GM23338 (cell line): ENCODE measurements at regions not wholly inside any gene's neighbourhood (a gene's known extent, or its start where the extent isn't known, plus 50 kb on each side); places are given as distances from the start of the nearest gene placed in this dataset.
A peak's percentile ranks its signal among the peaks of the same experiment; 100 is the strongest.

Source experiments
- ATAC-seq: fragments of 200-7000 bp; cut with Tn5 transposase; 3 replicates; pipeline ENCODE4 v1.9.1; 2020
- DNase-seq: peaks from one replicate; pipeline ENCODE4 v3.0.0-alpha.2; 2015; ENCODE audit warnings: low spot score
- H2AFZ ChIP-seq: fragments of 200-600 bp; sonication (generic); 2 replicates; pipeline ENCODE4 v1.8.0; 2016; ENCODE audit warnings: antibody characterized with exemption, mild to moderate bottlenecking, moderate library complexity
- H3F3A ChIP-seq: fragments of 200-600 bp; sonication (generic); replicated peaks from 2 replicates; pipeline ENCODE4 v1.8.0; 2017; ENCODE audit warnings: antibody characterized with exemption, mixed run types, low read depth
- H3K27ac ChIP-seq: fragments of 200-600 bp; sonication (generic); 2 replicates; pipeline ENCODE4 v1.6.1; 2016; ENCODE audit warnings: low read depth
- H3K27me3 ChIP-seq: fragments of 200-600 bp; sonication (generic); 2 replicates; pipeline ENCODE4 v1.8.0; 2016; ENCODE audit warnings: mild to moderate bottlenecking, mixed run types, moderate library complexity; ENCODE audit not compliant: insufficient read depth
- H3K36me3 ChIP-seq: fragments of 200-600 bp; sonication (generic); 2 replicates; pipeline ENCODE4 v1.8.0; 2016; ENCODE audit warnings: mild to moderate bottlenecking; ENCODE audit not compliant: insufficient read depth
- H3K4me1 ChIP-seq: fragments of 200-600 bp; sonication (generic); 2 replicates; pipeline ENCODE4 v1.8.0; 2016; ENCODE audit warnings: mild to moderate bottlenecking, moderate library complexity; ENCODE audit not compliant: insufficient read depth
- H3K4me2 ChIP-seq: fragments of 200-600 bp; sonication (generic); 2 replicates; pipeline ENCODE4 v1.7.1; 2017; ENCODE audit warnings: mixed run types
- H3K4me3 ChIP-seq: fragments of 200-600 bp; sonication (generic); 2 replicates; pipeline ENCODE4 v1.6.1; 2016; ENCODE audit warnings: mixed run types
- H3K79me2 ChIP-seq: fragments of 200-600 bp; sonication (generic); replicated peaks from 2 replicates; pipeline ENCODE4 v1.8.0; 2017; ENCODE audit warnings: mild to moderate bottlenecking; ENCODE audit not compliant: insufficient read depth
- H3K9me2 ChIP-seq: fragments of 200-600 bp; sonication (generic); 2 replicates; pipeline ENCODE4 v1.8.0; 2017; ENCODE audit not compliant: insufficient read depth
- H4K20me1 ChIP-seq: fragments of 200-600 bp; sonication (generic); replicated peaks from 2 replicates; pipeline ENCODE4 v1.8.0; 2017; ENCODE audit warnings: mild to moderate bottlenecking; ENCODE audit not compliant: insufficient read depth
- H3K27ac Mint-ChIP-seq: 2 replicates; pipeline ENCODE4 v1.8.0; 2020; ENCODE audit warnings: inconsistent platforms, mild to moderate bottlenecking, moderate library complexity, mixed read lengths
- H3K27me3 Mint-ChIP-seq: 3 replicates; pipeline ENCODE4 v1.8.0; 2022; ENCODE audit warnings: low read depth, mild to moderate bottlenecking, moderate library complexity, mixed read lengths, inconsistent platforms; ENCODE audit not compliant: insufficient read depth, poor library complexity
- H3K36me3 Mint-ChIP-seq: 3 replicates; pipeline ENCODE4 v1.8.0; 2021; ENCODE audit warnings: low read depth, mild to moderate bottlenecking, inconsistent platforms, moderate library complexity, mixed read lengths
- H3K4me1 Mint-ChIP-seq: 3 replicates; pipeline ENCODE4 v1.8.0; 2020; ENCODE audit warnings: mild to moderate bottlenecking, inconsistent platforms, mixed read lengths
- H3K4me3 Mint-ChIP-seq: 3 replicates; pipeline ENCODE4 v1.8.0; 2021; ENCODE audit warnings: moderate library complexity, mild to moderate bottlenecking, inconsistent platforms, mixed read lengths
- H3K9me3 Mint-ChIP-seq: 3 replicates; pipeline ENCODE4 v1.8.0; 2020; ENCODE audit warnings: moderate library complexity, mild to moderate bottlenecking, inconsistent platforms, mixed read lengths
- CREB1 ChIP-seq: fragments of 250-450 bp; sonication (Bioruptor Pico); IDR thresholded peaks from 2 replicates; pipeline ENCODE4 v1.5.0; 2020; ENCODE audit warnings: low read depth, mild to moderate bottlenecking, moderate library complexity
- CTCF ChIP-seq, 2 experiments: fragments of 200-600 bp in 1 of 2; sonication (generic) in 1 of 2; conservative IDR thresholded peaks; 2 replicates each; pipeline versions ENCODE4 v1.5.1 to v1.6.1; 2016 to 2017; ENCODE audit warnings: antibody characterized with exemption in 2 of 2, low read depth in 2 of 2, mild to moderate bottlenecking in 2 of 2, moderate library complexity in 1 of 2
- EZH2 ChIP-seq: fragments of 200-600 bp; sonication (generic); IDR thresholded peaks from one replicate; pipeline ENCODE4 v1.8.0; 2017; ENCODE audit warnings: antibody characterized with exemption, mild to moderate bottlenecking, low read depth; ENCODE audit not compliant: unreplicated experiment
- EZH2phosphoT487 ChIP-seq: fragments of 200-600 bp; sonication (generic); IDR thresholded peaks from one replicate; pipeline ENCODE4 v1.8.1; 2018; ENCODE audit warnings: antibody characterized with exemption; ENCODE audit not compliant: unreplicated experiment
- JUNB ChIP-seq: IDR thresholded peaks from one replicate; pipeline ENCODE4 v1.6.1; 2016; ENCODE audit warnings: antibody characterized with exemption; ENCODE audit not compliant: unreplicated experiment
- NANOG ChIP-seq: IDR thresholded peaks from 2 replicates; pipeline ENCODE4 v1.6.1; 2016; ENCODE audit warnings: antibody characterized with exemption, borderline replicate concordance
- POLR2AphosphoS5 ChIP-seq: IDR thresholded peaks from 2 replicates; pipeline ENCODE4 v1.6.1; 2016; ENCODE audit warnings: antibody characterized with exemption, low read depth
- REST ChIP-seq: IDR thresholded peaks from one replicate; pipeline ENCODE4 v1.6.1; 2018; ENCODE audit warnings: antibody characterized with exemption; ENCODE audit not compliant: unreplicated experiment
- STAT1 ChIP-seq: IDR thresholded peaks from one replicate; pipeline ENCODE4 v1.6.1; 2016; ENCODE audit warnings: antibody characterized with exemption; ENCODE audit not compliant: unreplicated experiment
- ZNF114 ChIP-seq: fragments of 250-450 bp; sonication (Bioruptor Pico); IDR thresholded peaks from 2 replicates; pipeline ENCODE4 v1.5.0; 2020; ENCODE audit warnings: mild to moderate bottlenecking, moderate library complexity
- ZNF331 ChIP-seq: fragments of 250-450 bp; sonication (Bioruptor Pico); IDR thresholded peaks from 2 replicates; pipeline ENCODE4 v1.5.0; 2020; ENCODE audit warnings: low read depth, mild to moderate bottlenecking, moderate library complexity
- TF ChIP-seq, protein P1 (sequence below): IDR thresholded peaks from 2 replicates; pipeline ENCODE4 v1.6.1; 2016; ENCODE audit warnings: antibody characterized with exemption
- TF ChIP-seq, protein P2 (sequence below): fragments of 250-450 bp; sonication (Bioruptor Pico); IDR thresholded peaks from 2 replicates; pipeline ENCODE4 v1.5.0; 2020; ENCODE audit warnings: mild to moderate bottlenecking, moderate library complexity

DNA sequence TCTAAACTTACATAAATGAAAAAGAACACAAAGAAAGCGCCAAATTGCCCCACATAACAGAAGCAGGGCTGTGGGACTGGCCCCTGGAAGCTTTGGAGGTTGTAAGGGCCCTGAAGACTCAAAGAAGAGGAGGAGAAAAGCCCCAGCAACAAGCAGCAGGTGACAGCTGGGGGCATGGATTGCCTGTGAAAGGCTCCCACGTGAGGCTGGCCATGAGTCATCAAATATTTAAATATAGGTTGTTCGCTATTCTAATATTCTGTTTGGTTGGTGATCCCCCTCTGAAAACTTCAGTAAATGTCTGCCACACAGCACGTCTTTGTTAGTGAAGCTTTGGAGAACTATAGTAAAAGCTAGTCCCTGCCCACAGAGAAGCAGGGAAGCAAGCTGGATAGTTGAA lies 132.4 kb downstream of the MREG start:
- Mint-ChIP-seq H3K9me3 (peaks cover 4% of the 10 kb centered on the region; the same call in 1 of the 3 replicates), H3K27me3 (peaks cover 4% of the 10 kb centered on the region), H3K27ac (no peak overlapping the region), H3K4me1 (peaks cover 10% of the 10 kb centered on the region; the same call in 1 of the 3 replicates), H3K4me3 (no peak overlapping the region), H3K36me3 (peaks cover 2% of the 10 kb centered on the region; the same call in 1 of the 3 replicates)
- H3F3A ChIP-seq, result no peaks in the 10 kb centered on the region
- no peaks in the 10 kb centered on the region for H4K20me1 ChIP-seq
- TF ChIP-seq CTCF (conservative IDR thresholded peaks at IDR 0.05; ENCODE audit: low read depth in 2 of 2), result no peak
- no peak for TF ChIP-seq CREB1
- no peak for TF ChIP-seq POLR2AphosphoS5
- TF ChIP-seq ZNF331 (CRISPR knock-in tag), result no peak
- no peak for TF ChIP-seq NANOG
- TF ChIP-seq ZNF114, result no peak
- no peak for TF ChIP-seq JUNB
- TF ChIP-seq REST, result no peak
- TF ChIP-seq, protein P1, sequence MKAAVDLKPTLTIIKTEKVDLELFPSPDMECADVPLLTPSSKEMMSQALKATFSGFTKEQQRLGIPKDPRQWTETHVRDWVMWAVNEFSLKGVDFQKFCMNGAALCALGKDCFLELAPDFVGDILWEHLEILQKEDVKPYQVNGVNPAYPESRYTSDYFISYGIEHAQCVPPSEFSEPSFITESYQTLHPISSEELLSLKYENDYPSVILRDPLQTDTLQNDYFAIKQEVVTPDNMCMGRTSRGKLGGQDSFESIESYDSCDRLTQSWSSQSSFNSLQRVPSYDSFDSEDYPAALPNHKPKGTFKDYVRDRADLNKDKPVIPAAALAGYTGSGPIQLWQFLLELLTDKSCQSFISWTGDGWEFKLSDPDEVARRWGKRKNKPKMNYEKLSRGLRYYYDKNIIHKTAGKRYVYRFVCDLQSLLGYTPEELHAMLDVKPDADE, result no peak
- TF ChIP-seq EZH2phosphoT487, result no peak
- no peak for TF ChIP-seq EZH2
- TF ChIP-seq, protein P2, sequence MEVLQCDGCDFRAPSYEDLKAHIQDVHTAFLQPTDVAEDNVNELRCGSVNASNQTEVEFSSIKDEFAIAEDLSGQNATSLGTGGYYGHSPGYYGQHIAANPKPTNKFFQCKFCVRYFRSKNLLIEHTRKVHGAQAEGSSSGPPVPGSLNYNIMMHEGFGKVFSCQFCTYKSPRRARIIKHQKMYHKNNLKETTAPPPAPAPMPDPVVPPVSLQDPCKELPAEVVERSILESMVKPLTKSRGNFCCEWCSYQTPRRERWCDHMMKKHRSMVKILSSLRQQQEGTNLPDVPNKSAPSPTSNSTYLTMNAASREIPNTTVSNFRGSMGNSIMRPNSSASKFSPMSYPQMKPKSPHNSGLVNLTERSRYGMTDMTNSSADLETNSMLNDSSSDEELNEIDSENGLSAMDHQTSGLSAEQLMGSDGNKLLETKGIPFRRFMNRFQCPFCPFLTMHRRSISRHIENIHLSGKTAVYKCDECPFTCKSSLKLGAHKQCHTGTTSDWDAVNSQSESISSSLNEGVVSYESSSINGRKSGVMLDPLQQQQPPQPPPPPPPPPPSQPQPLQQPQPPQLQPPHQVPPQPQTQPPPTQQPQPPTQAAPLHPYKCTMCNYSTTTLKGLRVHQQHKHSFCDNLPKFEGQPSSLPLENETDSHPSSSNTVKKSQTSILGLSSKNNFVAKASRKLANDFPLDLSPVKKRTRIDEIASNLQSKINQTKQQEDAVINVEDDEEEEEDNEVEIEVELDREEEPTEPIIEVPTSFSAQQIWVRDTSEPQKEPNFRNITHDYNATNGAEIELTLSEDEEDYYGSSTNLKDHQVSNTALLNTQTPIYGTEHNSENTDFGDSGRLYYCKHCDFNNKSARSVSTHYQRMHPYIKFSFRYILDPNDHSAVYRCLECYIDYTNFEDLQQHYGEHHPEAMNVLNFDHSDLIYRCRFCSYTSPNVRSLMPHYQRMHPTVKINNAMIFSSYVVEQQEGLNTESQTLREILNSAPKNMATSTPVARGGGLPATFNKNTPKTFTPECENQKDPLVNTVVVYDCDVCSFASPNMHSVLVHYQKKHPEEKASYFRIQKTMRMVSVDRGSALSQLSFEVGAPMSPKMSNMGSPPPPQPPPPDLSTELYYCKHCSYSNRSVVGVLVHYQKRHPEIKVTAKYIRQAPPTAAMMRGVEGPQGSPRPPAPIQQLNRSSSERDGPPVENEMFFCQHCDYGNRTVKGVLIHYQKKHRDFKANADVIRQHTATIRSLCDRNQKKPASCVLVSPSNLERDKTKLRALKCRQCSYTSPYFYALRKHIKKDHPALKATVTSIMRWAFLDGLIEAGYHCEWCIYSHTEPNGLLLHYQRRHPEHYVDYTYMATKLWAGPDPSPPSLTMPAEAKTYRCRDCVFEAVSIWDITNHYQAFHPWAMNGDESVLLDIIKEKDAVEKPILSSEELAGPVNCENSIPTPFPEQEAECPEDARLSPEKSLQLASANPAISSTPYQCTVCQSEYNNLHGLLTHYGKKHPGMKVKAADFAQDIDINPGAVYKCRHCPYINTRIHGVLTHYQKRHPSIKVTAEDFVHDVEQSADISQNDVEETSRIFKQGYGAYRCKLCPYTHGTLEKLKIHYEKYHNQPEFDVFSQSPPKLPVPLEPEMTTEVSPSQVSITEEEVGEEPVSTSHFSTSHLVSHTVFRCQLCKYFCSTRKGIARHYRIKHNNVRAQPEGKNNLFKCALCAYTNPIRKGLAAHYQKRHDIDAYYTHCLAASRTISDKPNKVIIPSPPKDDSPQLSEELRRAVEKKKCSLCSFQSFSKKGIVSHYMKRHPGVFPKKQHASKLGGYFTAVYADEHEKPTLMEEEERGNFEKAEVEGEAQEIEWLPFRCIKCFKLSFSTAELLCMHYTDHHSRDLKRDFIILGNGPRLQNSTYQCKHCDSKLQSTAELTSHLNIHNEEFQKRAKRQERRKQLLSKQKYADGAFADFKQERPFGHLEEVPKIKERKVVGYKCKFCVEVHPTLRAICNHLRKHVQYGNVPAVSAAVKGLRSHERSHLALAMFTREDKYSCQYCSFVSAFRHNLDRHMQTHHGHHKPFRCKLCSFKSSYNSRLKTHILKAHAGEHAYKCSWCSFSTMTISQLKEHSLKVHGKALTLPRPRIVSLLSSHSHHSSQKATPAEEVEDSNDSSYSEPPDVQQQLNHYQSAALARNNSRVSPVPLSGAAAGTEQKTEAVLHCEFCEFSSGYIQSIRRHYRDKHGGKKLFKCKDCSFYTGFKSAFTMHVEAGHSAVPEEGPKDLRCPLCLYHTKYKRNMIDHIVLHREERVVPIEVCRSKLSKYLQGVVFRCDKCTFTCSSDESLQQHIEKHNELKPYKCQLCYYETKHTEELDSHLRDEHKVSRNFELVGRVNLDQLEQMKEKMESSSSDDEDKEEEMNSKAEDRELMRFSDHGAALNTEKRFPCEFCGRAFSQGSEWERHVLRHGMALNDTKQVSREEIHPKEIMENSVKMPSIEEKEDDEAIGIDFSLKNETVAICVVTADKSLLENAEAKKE, result no peak
- TF ChIP-seq STAT1, result no peak
- H3K36me3 ChIP-seq, result no peaks in the 10 kb centered on the region
- H3K27me3 ChIP-seq, result no peaks in the 10 kb centered on the region
- H2AFZ ChIP-seq, result peak overlapping the region; percentile 60
- H3K4me3 ChIP-seq, result no peak overlapping the region
- DNase-seq (no peak), ATAC-seq (no peak)
- peaks cover 9% of the 10 kb centered on the region for H3K9me2 ChIP-seq
- no peak overlapping the region for H3K4me2 ChIP-seq
- no peaks in the 10 kb centered on the region for H3K79me2 ChIP-seq
- no peak overlapping the region for H3K27ac ChIP-seq
- H3K4me1 ChIP-seq, result no peaks in the 10 kb centered on the region
